Body of pancreas (tissue), 4 donors: ENCODE measurements at regions not wholly inside any gene's neighbourhood (a gene's known extent, or its start where the extent isn't known, plus 50 kb on each side); places are given as distances from the start of the nearest gene placed in this dataset.

Experiments used
- ATAC-seq: fragments of 150-250 bp; one replicate; pipeline ENCODE4 v1.9.1; 2016
- DNase-seq, 4 donors: peaks; one replicate each; pipeline ENCODE4 v3.0.0-alpha.2; 2019
- H3K27ac ChIP-seq, 4 donors: fragments of 200-600 bp; sonication (generic); 1 replicate in 3 of 4; 2 replicates in 1 of 4; pipeline versions ENCODE4 v1.5.1 to v1.6.1; 2016 to 2019; ENCODE audit warnings: mild to moderate bottlenecking in 1 of 4, mixed read lengths in 1 of 4, moderate library complexity in 1 of 4
- H3K27me3 ChIP-seq, 2 donors: fragments of 200-600 bp; sonication (generic); one replicate each; pipeline ENCODE4 v1.6.0; 2016; ENCODE audit warnings: mild to moderate bottlenecking in 1 of 2
- H3K36me3 ChIP-seq, 2 donors: fragments of 200-600 bp; sonication (generic); replicated peaks in 1 of 2; 2 replicates each; pipeline ENCODE4 v1.5.1; 2016; ENCODE audit warnings: low read depth in 2 of 2; ENCODE audit not compliant: insufficient read depth in 1 of 2
- H3K4me1 ChIP-seq: fragments of 200-600 bp; sonication (generic); one replicate; pipeline ENCODE4 v1.6.0; 2016
- H3K4me3 ChIP-seq, 2 donors: fragments of 200-600 bp; sonication (generic); 1 replicate in 1 of 2; 2 replicates in 1 of 2; pipeline ENCODE4 v1.5.1; 2016 to 2019
- H3K9me3 ChIP-seq, 3 donors: fragments of 200-600 bp; sonication (generic); 1 replicate in 2 of 3; 2 replicates in 1 of 3; pipeline ENCODE4 v1.5.1; 2016
- CTCF ChIP-seq, 7 experiments: fragments of 450-650 bp in 4 of 7; fragments of 200-600 bp in 3 of 7; sonication (generic) in 3 of 7; IDR thresholded peaks; one replicate each; pipeline ENCODE4 v1.5.1; 2016 to 2019; ENCODE audit warnings: antibody characterized with exemption in 7 of 7
- POLR2A ChIP-seq, 3 donors: fragments of 450-650 bp; IDR thresholded peaks; one replicate each; pipeline ENCODE4 v1.6.1; 2016; ENCODE audit warnings: antibody characterized with exemption in 3 of 3, mild to moderate bottlenecking in 2 of 3
- WGBS, 2 donors: methylation state at CpG; one replicate each; pipeline ENCODE4 v1.1.5; 2017; 5-methylcytosine and 5-hydroxymethylcytosine counted together
- intact Hi-C: fragments of 100-400 bp; cut with DNase I; formaldehyde crosslinking; loops from one replicate; pipeline ENCODE4 v1.15.1; 2023

GRCh38 chr16:48918520-48919258, 308.7 kb upstream of the N4BP1 start:
- ATAC-seq (no peak), DNase-seq (no peak)
- TF ChIP-seq POLR2A (IDR thresholded peaks at IDR 0.05) (no peak), CTCF (IDR thresholded peaks at IDR 0.05) (no peak)
- Histone ChIP-seq H3K36me3 (no peaks in the 10 kb centered on the region), H3K9me3 (no peaks in the 10 kb centered on the region), H3K4me3 (no peak overlapping the region), H3K27me3 (no peaks in the 10 kb centered on the region), H3K4me1 (no peaks in the 10 kb centered on the region), H3K27ac (no peak overlapping the region)
- intact Hi-C loops: no loop called here
- WGBS, 2 donors: 59 to 67% methylated on average over 4 of the region's 4 CpGs

GRCh38 chr16:48916566-48916965, 306.6 kb upstream of the N4BP1 start:
- TF ChIP-seq POLR2A (IDR thresholded peaks at IDR 0.05) (no peak), CTCF (IDR thresholded peaks at IDR 0.05) (no peak)
- intact Hi-C loops: no loop called here
- ATAC-seq (no peak), DNase-seq (no peak)
- H3K27ac ChIP-seq: no peak overlapping the region
- no peaks in the 10 kb centered on the region for H3K36me3 ChIP-seq
- no peaks in the 10 kb centered on the region for H3K9me3 ChIP-seq
- no peaks in the 10 kb centered on the region for H3K27me3 ChIP-seq
- 14 to 22% methylated on average over 1 of the region's 1 CpG for WGBS, 2 donors
- H3K4me3 ChIP-seq: no peak overlapping the region
- H3K4me1 ChIP-seq: no peaks in the 10 kb centered on the region

GRCh38 chr16:48914070-48914469, 304.1 kb upstream of the N4BP1 start:
- intact Hi-C loops: no loop called here
- 59 to 68% methylated on average over 3 of the region's 3 CpGs for WGBS, 2 donors
- Histone ChIP-seq H3K36me3 (no peaks in the 10 kb centered on the region), H3K9me3 (no peaks in the 10 kb centered on the region), H3K4me3 (no peak overlapping the region), H3K4me1 (no peaks in the 10 kb centered on the region), H3K27ac (no peak overlapping the region), H3K27me3 (no peaks in the 10 kb centered on the region)
- DNase-seq (no peak), ATAC-seq (no peak)
- TF ChIP-seq POLR2A (IDR thresholded peaks at IDR 0.05) (no peak), CTCF (IDR thresholded peaks at IDR 0.05) (no peak)

GRCh38 chr16:48913384-48913783, 303.4 kb upstream of the N4BP1 start:
- TF ChIP-seq POLR2A (IDR thresholded peaks at IDR 0.05): no peak
- TF ChIP-seq CTCF (IDR thresholded peaks at IDR 0.05): no peak
- H3K9me3 ChIP-seq: no peaks in the 10 kb centered on the region
- 58 to 69% methylated on average over 4 of the region's 4 CpGs for WGBS, 2 donors
- no peaks in the 10 kb centered on the region for H3K27me3 ChIP-seq
- ATAC-seq: no peak
- no peak overlapping the region for H3K27ac ChIP-seq
- H3K4me3 ChIP-seq: no peak overlapping the region
- no peak for DNase-seq
- H3K36me3 ChIP-seq: no peaks in the 10 kb centered on the region
- no peaks in the 10 kb centered on the region for H3K4me1 ChIP-seq
- intact Hi-C loops: no loop called here

- DNase-seq (no peak), ATAC-seq (no peak)
- Histone ChIP-seq H3K27ac (no peak overlapping the region), H3K36me3 (no peaks in the 10 kb centered on the region), H3K9me3 (no peaks in the 10 kb centered on the region), H3K4me3 (no peak overlapping the region), H3K27me3 (no peaks in the 10 kb centered on the region), H3K4me1 (no peaks in the 10 kb centered on the region)
- intact Hi-C loops: no loop called here
- TF ChIP-seq CTCF (IDR thresholded peaks at IDR 0.05) (no peak), POLR2A (IDR thresholded peaks at IDR 0.05) (no peak)
- 35 to 39% methylated on average over 3 of the region's 3 CpGs for WGBS, 2 donors
Observed at GRCh38 chr16:48912360-48912759, 302.4 kb upstream of the N4BP1 start.
